Transverse colon (tissue), 4 donors: ENCODE measurements at regions not wholly inside any gene's neighbourhood (a gene's known extent, or its start where the extent isn't known, plus 50 kb on each side); places are given as distances from the start of the nearest gene placed in this dataset.

Source experiments
- CTCF ChIP-seq, 5 experiments: fragments of 200-600 bp in 3 of 5; fragments of 450-650 bp in 2 of 5; sonication (generic) in 3 of 5; IDR thresholded peaks; 1 replicate in 2 of 5; 2 replicates in 3 of 5; pipeline ENCODE4 v1.5.1; 2016 to 2017; ENCODE audit warnings: antibody characterized with exemption in 5 of 5, inconsistent platforms in 3 of 5, mild to moderate bottlenecking in 2 of 5, moderate library complexity in 1 of 5
- EP300 ChIP-seq: sonication (generic); formaldehyde crosslinking; IDR thresholded peaks from one replicate; pipeline ENCODE4 v1.6.1; 2017; ENCODE audit warnings: antibody characterized with exemption, low read depth
- POLR2A ChIP-seq: fragments of 450-650 bp; IDR thresholded peaks from one replicate; pipeline ENCODE4 v1.6.1; 2016; ENCODE audit warnings: antibody characterized with exemption, mild to moderate bottlenecking, moderate library complexity
- POLR2AphosphoS5 ChIP-seq, 3 donors: sonication (generic); formaldehyde crosslinking; IDR thresholded peaks; one replicate each; pipeline ENCODE4 v1.6.1; 2016; ENCODE audit warnings: antibody characterized with exemption in 3 of 3

GRCh38 chr2:194591192-194591591, 1065.8 kb upstream of the SLC39A10 start:
- TF ChIP-seq POLR2A (no peak), CTCF (IDR thresholded peaks at IDR 0.05) (no peak), POLR2AphosphoS5 (IDR thresholded peaks at IDR 0.05) (no peak), EP300 (no peak)
